SH-SY5Y (cell line): ENCODE measurements at regions not wholly inside any gene's neighbourhood (a gene's known extent, or its start where the extent isn't known, plus 50 kb on each side); places are given as distances from the start of the nearest gene placed in this dataset.

Experiments used
- GATA2 ChIP-seq: IDR thresholded peaks from 2 replicates; pipeline ENCODE4 v1.6.1; 2011; ENCODE audit warnings: mild to moderate bottlenecking, low read depth, low read length
- GATA3 ChIP-seq: IDR thresholded peaks from 2 replicates; pipeline ENCODE4 v1.6.1; 2011; ENCODE audit warnings: low read depth, mild to moderate bottlenecking, low read length, moderate library complexity

- TF ChIP-seq GATA2 (no peak), GATA3 (no peak)
Measured at GRCh38 chr3:80338366-80338765, 570.6 kb upstream of the ROBO1 start.
